ENCODE measurements at regions not wholly inside any gene's neighbourhood (a gene's known extent, or its start where the extent isn't known, plus 50 kb on each side); places are given as distances from the start of the nearest gene placed in this dataset.

- intact Hi-C loops (cut with micrococcal nuclease; ENCODE audit: unreplicated experiment) = no loop called here
- no peak overlapping the region for H3K27ac Mint-ChIP-seq (ENCODE audit: unreplicated experiment)
- Histone ChIP-seq H3K27me3 (replicated peaks; ENCODE audit: control insufficient read depth, insufficient read depth, low read length) (no peaks in the 10 kb centered on the region), H3K9me3 (no peaks in the 10 kb centered on the region), H3K36me3 (ENCODE audit: control insufficient read depth, insufficient read depth, low read length) (no peaks in the 10 kb centered on the region), H3K4me1 (no peaks in the 10 kb centered on the region), H3K4me3 (ENCODE audit: low read depth, low read length) (no peak overlapping the region)
- no peak for TF ChIP-seq CTCF (IDR thresholded peaks at IDR 0.05; ENCODE audit: insufficient read depth in 1 of 2, low read depth in 1 of 2, low read length in 1 of 2, severe bottlenecking in 1 of 2, unreplicated experiment in 1 of 2)
- H3K27me3 Mint-ChIP-seq (ENCODE audit: insufficient read depth, unreplicated experiment) = peaks cover 22% of the 10 kb centered on the region
- CTCF ChIA-PET = interaction anchor here (2.2 kb wide), 1 partner anchor 19 kb away, joined by 7 read pairs; no protein-coding TSS in a partner anchor
- H3K4me3 Mint-ChIP-seq (ENCODE audit: unreplicated experiment) = no peak overlapping the region
- no peak for DNase-seq
- no TSS peak for BruUV-seq (replicated peaks)
- no peaks in the 10 kb centered on the region for H3K9me3 Mint-ChIP-seq (ENCODE audit: unreplicated experiment)
- no peaks in the 10 kb centered on the region for H3K36me3 Mint-ChIP-seq (ENCODE audit: insufficient read depth, unreplicated experiment)
- POLR2A ChIA-PET = no interaction called here
- no peaks in the 10 kb centered on the region for H3K4me1 Mint-ChIP-seq (ENCODE audit: low read depth, unreplicated experiment)
Observed at GRCh38 chr1:204788470-204788869, 82.2 kb upstream of the NFASC start.

GRCh38 chr1:204791453-204792353 is 79.0 kb upstream of the NFASC start:
- Mint-ChIP-seq H3K27ac (ENCODE audit: unreplicated experiment) (no peak overlapping the region), H3K27me3 (ENCODE audit: insufficient read depth, unreplicated experiment) (peaks cover 22% of the 10 kb centered on the region), H3K9me3 (ENCODE audit: unreplicated experiment) (no peaks in the 10 kb centered on the region), H3K4me1 (ENCODE audit: low read depth, unreplicated experiment) (no peaks in the 10 kb centered on the region), H3K4me3 (ENCODE audit: unreplicated experiment) (no peak overlapping the region), H3K36me3 (ENCODE audit: insufficient read depth, unreplicated experiment) (no peaks in the 10 kb centered on the region)
- H3K27me3 ChIP-seq (replicated peaks; ENCODE audit: control insufficient read depth, insufficient read depth, low read length) = no peaks in the 10 kb centered on the region
- ChIA-PET CTCF (interaction anchor here (0.8 to 1.7 kb wide), 7 partner anchors 11 to 46 kb away, joined by 3 to 23 read pairs (median 4); no protein-coding TSS in a partner anchor), POLR2A (no interaction called here)
- TF ChIP-seq CTCF (IDR thresholded peaks at IDR 0.05; ENCODE audit: insufficient read depth in 1 of 2, low read depth in 1 of 2, low read length in 1 of 2, severe bottlenecking in 1 of 2, unreplicated experiment in 1 of 2) = peak; percentile 69 to 80
- H3K4me3 ChIP-seq (ENCODE audit: low read depth, low read length) = no peak overlapping the region
- H3K9me3 ChIP-seq = no peaks in the 10 kb centered on the region
- H3K36me3 ChIP-seq (ENCODE audit: control insufficient read depth, insufficient read depth, low read length) = no peaks in the 10 kb centered on the region
- no TSS peak for BruUV-seq (replicated peaks)
- intact Hi-C loops (cut with micrococcal nuclease; ENCODE audit: unreplicated experiment) = no loop called here
- no peaks in the 10 kb centered on the region for H3K4me1 ChIP-seq
- DNase-seq = peak; percentile 74 to 75

GRCh38 chr1:204792354-204792692 is 78.3 kb upstream of the NFASC start:
- Histone ChIP-seq H3K4me3 (ENCODE audit: low read depth, low read length) (no peak overlapping the region), H3K36me3 (ENCODE audit: control insufficient read depth, insufficient read depth, low read length) (no peaks in the 10 kb centered on the region), H3K27me3 (replicated peaks; ENCODE audit: control insufficient read depth, insufficient read depth, low read length) (no peaks in the 10 kb centered on the region), H3K4me1 (no peaks in the 10 kb centered on the region), H3K9me3 (no peaks in the 10 kb centered on the region)
- CTCF ChIA-PET = interaction anchor here (0.8 to 1.7 kb wide), 6 partner anchors 11 to 47 kb away, joined by 3 to 23 read pairs (median 4); no protein-coding TSS in a partner anchor
- no TSS peak for BruUV-seq (replicated peaks)
- Mint-ChIP-seq H3K27me3 (ENCODE audit: insufficient read depth, unreplicated experiment) (peaks cover 18% of the 10 kb centered on the region), H3K4me3 (ENCODE audit: unreplicated experiment) (no peak overlapping the region), H3K4me1 (ENCODE audit: low read depth, unreplicated experiment) (no peaks in the 10 kb centered on the region), H3K27ac (ENCODE audit: unreplicated experiment) (no peak overlapping the region), H3K9me3 (ENCODE audit: unreplicated experiment) (no peaks in the 10 kb centered on the region), H3K36me3 (ENCODE audit: insufficient read depth, unreplicated experiment) (no peaks in the 10 kb centered on the region)
- POLR2A ChIA-PET = no interaction called here
- intact Hi-C loops (cut with micrococcal nuclease; ENCODE audit: unreplicated experiment) = no loop called here
- no peak for DNase-seq
- no peak for TF ChIP-seq CTCF (IDR thresholded peaks at IDR 0.05; ENCODE audit: insufficient read depth in 1 of 2, low read depth in 1 of 2, low read length in 1 of 2, severe bottlenecking in 1 of 2, unreplicated experiment in 1 of 2)
